DND-41 (cell line): ENCODE measurements at regions not wholly inside any gene's neighbourhood (a gene's known extent, or its start where the extent isn't known, plus 50 kb on each side); places are given as distances from the start of the nearest gene placed in this dataset.

Experiments used
- EZH2 ChIP-seq: IDR thresholded peaks from 3 replicates; pipeline ENCODE4 v1.6.1; 2012; ENCODE audit warnings: borderline replicate concordance, low read depth, mild to moderate bottlenecking, moderate library complexity, low read length, inconsistent platforms; ENCODE audit not compliant: severe bottlenecking
- TF ChIP-seq, protein P1 (sequence below): IDR thresholded peaks from 2 replicates; pipeline ENCODE4 v1.5.1; 2012; ENCODE audit warnings: borderline replicate concordance, low read length, moderate library complexity, mild to moderate bottlenecking; ENCODE audit not compliant: poor library complexity, severe bottlenecking; ENCODE audit errors: extremely low read depth

DNA sequence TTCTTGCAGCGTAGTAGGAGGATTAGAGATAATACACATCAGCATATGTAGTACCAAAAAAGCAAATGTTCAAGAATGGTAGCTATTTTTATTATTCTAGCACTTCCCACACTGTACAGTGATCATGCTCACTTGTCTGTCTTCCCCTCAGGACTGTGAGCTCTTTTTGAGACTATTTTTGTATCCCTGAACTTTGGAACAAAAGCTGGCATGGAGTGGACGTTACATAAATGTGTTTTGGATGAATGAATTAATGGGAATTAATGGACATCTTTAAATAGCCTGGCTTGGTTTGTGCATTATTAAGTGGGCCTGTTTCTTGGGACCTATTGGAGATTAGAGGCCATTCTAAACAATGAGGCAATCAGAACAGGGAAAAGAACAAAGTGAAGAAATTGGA is 243.7 kb downstream of the CD83 start:
- TF ChIP-seq, protein P1, sequence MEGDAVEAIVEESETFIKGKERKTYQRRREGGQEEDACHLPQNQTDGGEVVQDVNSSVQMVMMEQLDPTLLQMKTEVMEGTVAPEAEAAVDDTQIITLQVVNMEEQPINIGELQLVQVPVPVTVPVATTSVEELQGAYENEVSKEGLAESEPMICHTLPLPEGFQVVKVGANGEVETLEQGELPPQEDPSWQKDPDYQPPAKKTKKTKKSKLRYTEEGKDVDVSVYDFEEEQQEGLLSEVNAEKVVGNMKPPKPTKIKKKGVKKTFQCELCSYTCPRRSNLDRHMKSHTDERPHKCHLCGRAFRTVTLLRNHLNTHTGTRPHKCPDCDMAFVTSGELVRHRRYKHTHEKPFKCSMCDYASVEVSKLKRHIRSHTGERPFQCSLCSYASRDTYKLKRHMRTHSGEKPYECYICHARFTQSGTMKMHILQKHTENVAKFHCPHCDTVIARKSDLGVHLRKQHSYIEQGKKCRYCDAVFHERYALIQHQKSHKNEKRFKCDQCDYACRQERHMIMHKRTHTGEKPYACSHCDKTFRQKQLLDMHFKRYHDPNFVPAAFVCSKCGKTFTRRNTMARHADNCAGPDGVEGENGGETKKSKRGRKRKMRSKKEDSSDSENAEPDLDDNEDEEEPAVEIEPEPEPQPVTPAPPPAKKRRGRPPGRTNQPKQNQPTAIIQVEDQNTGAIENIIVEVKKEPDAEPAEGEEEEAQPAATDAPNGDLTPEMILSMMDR = no peak
- TF ChIP-seq EZH2 = no peak
